GM18502 (cell line): ENCODE measurements at regions not wholly inside any gene's neighbourhood (a gene's known extent, or its start where the extent isn't known, plus 50 kb on each side); places are given as distances from the start of the nearest gene placed in this dataset.
"Not testable (repeated sequence)": the region's sequence is repeated elsewhere in the genome, so short reads cannot be mapped to it uniquely, and the experiment has no call there.

Experiments used
- ATAC-seq: cut with Tn5 transposase; IDR thresholded peaks from one replicate; pipeline ENCODE4 v1.9.1; 2021; ENCODE audit warnings: mild to moderate bottlenecking; ENCODE audit not compliant: unreplicated experiment, poor library complexity

- ATAC-seq: no peak
Measured at GRCh38 chr5:112034421-112034979, 277.5 kb upstream of the NREP start.

DNA sequence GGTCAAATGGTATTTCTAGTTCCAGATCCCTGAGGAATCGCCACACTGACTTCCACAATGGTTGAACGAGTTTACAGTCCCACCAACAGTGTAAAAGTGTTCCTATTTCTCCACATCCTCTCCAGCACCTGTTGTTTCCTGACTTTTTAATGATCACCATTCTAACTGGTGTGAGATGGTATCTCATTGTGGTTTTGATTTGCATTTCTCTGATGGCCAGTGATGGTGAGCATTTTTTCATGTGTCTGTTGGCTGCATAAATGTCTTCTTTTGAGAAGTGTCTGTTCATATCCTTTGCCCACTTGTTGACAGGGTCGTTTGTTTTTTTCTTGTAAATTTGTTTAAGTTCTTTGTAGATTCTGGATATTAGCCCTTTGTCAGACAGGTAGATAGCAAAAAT, 269.9 kb upstream of the NREP start:
- not testable (repeated sequence) for ATAC-seq

DNA sequence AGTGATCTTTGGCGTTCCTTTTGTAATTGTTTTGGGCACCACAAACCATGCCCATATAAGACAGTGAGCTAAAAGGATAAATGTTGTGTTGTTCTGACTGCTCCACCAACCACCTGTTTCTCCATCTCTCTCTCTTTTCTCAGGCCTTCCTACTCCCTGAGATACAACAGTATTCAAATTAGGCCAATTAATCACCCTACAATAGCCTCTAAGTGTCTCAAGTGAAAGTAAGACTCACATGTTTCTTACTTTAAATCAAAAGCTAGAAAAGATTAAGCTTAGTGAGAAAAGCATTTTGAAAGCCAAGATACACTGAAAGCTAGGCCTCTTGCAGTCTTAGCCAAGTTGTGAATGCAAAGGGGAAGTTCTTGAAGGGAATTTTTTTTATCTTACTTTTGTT, 268.8 kb upstream of the NREP start:
- peak; percentile 69 for ATAC-seq

DNA sequence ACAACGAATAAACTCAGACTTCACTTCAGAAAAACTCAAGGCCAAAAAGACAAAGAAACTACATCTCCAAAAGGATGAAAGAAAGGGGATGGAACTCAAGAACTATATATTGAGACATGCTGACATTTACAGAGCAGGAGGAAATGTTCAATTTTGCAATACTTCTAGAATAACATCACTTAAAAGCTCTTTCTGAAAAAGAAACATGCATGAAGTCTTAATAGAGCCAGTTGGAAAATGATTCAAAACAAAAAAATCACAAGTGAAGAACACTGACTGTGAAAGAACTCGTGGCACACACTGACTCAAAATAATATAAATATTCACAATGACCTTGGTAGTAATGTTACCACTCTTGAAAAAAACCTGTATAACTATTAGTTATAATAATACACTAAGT, 267.8 kb upstream of the NREP start:
- no peak for ATAC-seq

- no peak for ATAC-seq
Measured at GRCh38 chr5:112024221-112024620, 267.2 kb upstream of the NREP start.

GRCh38 chr5:112023766-112024165, 266.8 kb upstream of the NREP start:
- ATAC-seq: no peak

- no peak for ATAC-seq
Measured at GRCh38 chr5:112018846-112019245, 261.9 kb upstream of the NREP start.

- no peak for ATAC-seq
Measured at GRCh38 chr5:112016980-112017379, 260.0 kb upstream of the NREP start.

DNA sequence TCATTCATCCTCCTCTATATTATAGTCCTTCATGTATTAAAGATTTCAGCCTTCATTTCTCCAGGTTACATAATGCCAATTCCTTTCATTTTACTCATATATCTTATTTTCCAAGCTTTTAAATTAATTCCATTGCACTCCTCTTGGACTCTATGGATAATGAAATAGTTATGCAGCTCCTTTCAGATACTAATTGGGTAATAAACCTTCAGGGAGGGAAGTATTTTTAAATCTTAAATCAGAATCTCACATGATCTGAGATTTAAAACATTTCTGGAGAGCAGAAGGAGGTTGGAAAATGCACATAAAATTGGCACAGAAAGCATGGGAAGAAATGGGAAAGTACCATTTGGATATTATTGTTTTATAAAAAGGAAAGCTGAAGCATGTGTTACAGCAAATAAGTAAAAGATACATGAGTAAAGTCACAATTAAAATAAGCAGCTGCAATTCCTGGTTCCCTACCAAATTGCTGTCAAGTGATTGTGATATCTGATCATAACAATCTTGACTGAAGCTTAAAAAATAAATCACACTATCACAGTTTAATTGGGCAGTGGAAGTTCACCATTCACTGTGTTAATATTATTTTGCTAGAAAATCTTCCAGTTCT, 257.9 kb upstream of the NREP start:
- ATAC-seq: no peak

DNA sequence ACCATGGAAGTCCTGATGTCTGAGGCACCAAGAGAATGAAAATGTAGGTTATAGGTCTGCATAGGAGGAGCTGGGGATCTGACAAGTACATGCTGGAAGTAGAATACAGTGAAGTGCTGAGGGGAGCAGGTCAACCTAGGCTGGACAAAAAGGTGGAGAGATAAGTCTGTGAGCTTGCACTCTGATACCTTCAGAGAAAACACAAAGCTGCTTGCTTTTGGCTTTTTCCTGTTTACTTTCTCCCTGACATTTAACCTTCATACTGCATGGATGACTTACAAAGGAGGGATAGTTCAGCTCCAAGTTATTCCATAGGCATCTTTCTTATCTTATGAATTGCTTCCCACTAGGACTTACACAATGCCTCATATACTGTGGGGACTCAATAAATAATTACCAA, 256.7 kb upstream of the NREP start:
- ATAC-seq: no peak

DNA sequence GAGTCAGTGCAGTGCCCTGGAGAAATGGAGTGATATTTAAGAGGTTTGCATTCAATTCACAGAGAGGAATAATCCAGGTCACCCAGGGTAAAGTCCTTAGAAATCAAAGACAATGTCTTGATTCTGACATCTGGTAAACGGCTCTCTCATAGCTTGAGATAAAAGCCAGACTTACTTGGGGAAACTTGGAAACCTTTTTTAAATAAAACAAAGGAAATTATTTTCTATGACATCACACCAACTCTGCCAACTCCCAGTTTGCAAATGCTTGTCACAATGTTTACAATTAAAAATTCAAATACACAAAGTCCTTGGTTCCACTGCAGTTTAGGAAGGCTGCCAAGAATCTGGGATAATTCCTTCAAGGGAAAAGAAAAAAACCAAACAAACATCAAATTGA, 255.1 kb upstream of the NREP start:
- ATAC-seq: no peak

DNA sequence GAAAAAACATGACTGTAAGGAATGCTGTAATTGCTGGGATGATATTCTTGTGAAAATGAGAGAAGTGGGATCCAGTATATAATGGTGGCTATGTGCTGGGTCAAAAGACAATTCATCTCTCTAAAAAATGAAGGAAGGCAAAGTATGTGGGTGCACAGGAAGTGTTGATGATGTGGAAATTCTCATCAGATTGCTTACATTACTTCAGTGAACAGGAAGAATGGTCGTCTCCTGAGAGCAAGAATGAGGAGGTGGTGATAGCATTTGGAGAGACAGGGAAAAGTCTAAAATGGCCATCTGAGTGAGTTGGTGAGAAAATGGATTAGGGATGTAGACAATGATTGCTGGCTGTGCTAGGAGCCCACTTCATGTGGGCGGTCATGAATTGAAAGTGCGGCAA, 253.5 kb upstream of the NREP start:
- no peak for ATAC-seq

DNA sequence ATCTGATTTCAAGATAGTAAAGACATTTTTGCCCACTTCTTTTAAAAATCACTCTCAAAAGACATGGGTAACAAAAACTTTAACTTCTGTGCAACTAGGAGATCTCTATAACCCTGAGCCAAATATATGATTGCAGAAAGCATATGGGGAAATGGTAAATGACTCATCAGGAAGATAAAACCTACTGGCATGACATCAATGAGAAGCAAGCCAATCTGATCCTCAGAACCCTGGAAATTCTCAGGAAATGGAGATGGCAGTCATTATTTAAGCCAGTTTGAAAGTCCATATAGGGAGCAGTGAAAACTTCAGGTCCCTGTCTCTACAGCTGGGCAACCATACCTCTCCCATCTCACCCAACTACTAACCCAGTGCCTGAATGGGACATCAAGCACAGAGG, 249.7 kb upstream of the NREP start:
- ATAC-seq: no peak

DNA sequence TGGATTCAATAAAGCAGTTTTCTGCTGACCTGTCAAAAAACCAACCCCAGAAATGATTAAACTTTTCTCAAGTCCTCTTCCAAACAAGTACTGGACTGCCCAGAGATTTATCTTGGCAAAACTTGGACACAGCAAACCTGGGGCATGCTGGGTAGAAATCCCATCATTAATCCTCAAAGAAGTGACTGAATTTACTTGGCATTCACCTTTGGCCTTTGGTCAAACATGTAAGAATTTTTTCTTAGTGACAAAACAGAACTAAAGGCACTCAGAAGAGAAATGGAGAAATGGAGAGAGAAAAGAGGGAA, 248.6 kb upstream of the NREP start:
- no peak for ATAC-seq

GRCh38 chr5:112004867-112005622, 248.1 kb upstream of the NREP start:
- peak; percentile 97 for ATAC-seq

DNA sequence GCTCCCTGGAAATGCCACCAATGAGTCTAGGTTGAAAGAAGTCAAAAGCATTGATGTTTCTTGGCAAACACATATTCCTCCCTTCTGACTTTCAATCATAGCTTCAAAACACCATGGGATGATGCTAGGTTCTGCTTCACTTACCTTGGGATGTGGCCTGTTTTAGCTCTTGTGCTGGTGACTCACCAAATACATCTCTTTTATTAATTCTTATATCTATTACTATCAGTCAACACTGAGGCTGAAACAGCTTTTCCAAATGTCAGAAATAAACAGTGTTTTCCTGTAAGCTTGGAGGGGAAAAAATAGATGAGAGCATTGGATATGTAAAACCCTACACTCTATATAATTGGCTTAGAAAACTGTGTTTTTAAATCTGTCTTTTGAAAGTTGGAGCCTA, 245.4 kb upstream of the NREP start:
- ATAC-seq: no peak

GRCh38 chr5:111999286-111999685, 242.3 kb upstream of the NREP start:
- ATAC-seq: no peak

DNA sequence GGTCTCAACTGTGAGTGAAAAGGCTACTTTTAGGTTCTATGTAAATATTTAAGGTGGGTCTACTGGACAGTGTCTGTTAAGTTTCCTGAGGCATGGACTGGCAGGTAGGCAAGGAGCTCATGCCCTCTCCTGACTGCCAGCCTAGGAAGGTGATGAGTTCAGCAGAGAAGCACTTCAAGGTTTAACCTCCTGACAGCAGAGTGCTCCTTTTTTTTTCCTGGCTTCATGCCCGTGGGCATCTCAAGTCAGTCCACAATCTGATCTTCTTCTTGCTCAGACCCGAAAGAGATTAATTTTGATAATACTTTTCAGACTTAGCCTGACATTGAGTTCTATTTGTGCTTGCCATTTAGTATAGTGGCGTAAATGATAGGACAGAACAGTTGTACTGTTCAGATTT, 241.9 kb upstream of the NREP start:
- no peak for ATAC-seq

GRCh38 chr5:111997711-111998110, 240.7 kb upstream of the NREP start:
- no peak for ATAC-seq

DNA sequence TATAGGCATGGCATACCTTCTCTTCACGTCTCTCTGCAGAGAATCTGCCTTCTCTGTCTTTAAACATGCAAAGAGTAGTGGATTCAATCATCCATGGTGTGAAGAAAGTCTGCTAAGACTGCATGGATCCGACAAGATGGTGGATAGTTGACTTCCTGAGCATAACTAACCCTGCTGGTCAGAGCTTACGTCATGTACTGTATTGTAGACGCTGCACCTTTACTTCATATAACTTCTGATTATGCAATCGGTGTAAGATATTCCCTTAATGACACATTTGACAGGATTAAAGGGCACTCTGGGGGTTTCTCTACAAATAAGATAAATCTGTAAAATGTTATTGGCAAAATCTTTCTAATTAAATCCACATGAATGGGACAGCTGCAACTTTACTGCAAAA, 240.3 kb upstream of the NREP start:
- ATAC-seq: no peak

GRCh38 chr5:111996574-111996973, 239.6 kb upstream of the NREP start:
- no peak for ATAC-seq

DNA sequence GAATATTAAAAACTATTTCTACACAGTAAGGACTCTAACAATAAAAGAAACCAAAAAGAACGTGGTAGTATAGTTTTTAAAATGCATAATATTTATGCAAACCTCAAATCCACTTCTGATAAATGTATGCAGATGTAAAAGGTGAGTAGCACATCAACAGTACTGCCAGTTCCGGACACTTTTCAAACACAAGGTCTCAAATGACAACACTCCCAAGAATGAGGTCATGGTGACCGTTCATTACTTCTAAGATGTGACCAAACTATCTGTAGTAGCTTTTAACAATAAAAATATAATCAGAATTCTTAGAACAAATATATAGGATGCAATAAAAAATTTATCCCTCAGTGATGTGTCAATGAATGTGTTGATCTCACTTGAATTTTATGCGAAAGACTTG, 238.7 kb upstream of the NREP start:
- no peak for ATAC-seq
